CD14-positive monocyte (primary cell): ENCODE measurements at regions not wholly inside any gene's neighbourhood (a gene's known extent, or its start where the extent isn't known, plus 50 kb on each side); places are given as distances from the start of the nearest gene placed in this dataset.

Source experiments
- DNase-seq, 3 donors: peaks; one replicate each; pipeline ENCODE4 v3.0.0-alpha.2; 2011 to 2022
- H2AFZ ChIP-seq: 2 replicates; pipeline ENCODE4 v1.6.0; 2012; ENCODE audit warnings: mild to moderate bottlenecking, low read depth, low read length, inconsistent platforms; ENCODE audit not compliant: insufficient read depth, poor library complexity, severe bottlenecking
- H3K27ac ChIP-seq, 2 donors: 1 replicate in 1 of 2; 2 replicates in 1 of 2; pipeline ENCODE4 v1.5.1; 2012 to 2013; ENCODE audit warnings: low read length in 2 of 2, control low read depth in 1 of 2, inconsistent platforms in 1 of 2, low read depth in 1 of 2, mild to moderate bottlenecking in 1 of 2
- H3K27me3 ChIP-seq, 2 donors: one replicate each; pipeline versions ENCODE4 v1.6.0 to v1.6.1; 2011 to 2013; ENCODE audit warnings: low read length in 2 of 2; ENCODE audit not compliant: control insufficient read depth in 2 of 2, insufficient read depth in 2 of 2
- H3K36me3 ChIP-seq, 2 donors: replicated peaks in 1 of 2; 1 replicate in 1 of 2; 2 replicates in 1 of 2; pipeline versions ENCODE4 v1.5.1 to v1.6.1; 2012 to 2013; ENCODE audit warnings: low read length in 2 of 2, control low read depth in 1 of 2, inconsistent platforms in 1 of 2, mild to moderate bottlenecking in 1 of 2; ENCODE audit not compliant: insufficient read depth in 2 of 2, control insufficient read depth in 1 of 2
- H3K4me1 ChIP-seq, 2 donors: 1 replicate in 1 of 2; 2 replicates in 1 of 2; pipeline versions ENCODE4 v1.5.1 to v1.6.1; 2012 to 2013; ENCODE audit warnings: low read length in 2 of 2, control low read depth in 1 of 2, inconsistent platforms in 1 of 2, mild to moderate bottlenecking in 1 of 2, moderate library complexity in 1 of 2; ENCODE audit not compliant: insufficient read depth in 2 of 2, control insufficient read depth in 1 of 2
- H3K4me2 ChIP-seq: replicated peaks from 2 replicates; pipeline ENCODE3; 2012; ENCODE audit warnings: low read length, moderate library complexity, mild to moderate bottlenecking; ENCODE audit not compliant: poor library complexity, severe bottlenecking; ENCODE audit errors: extremely low read depth
- H3K4me3 ChIP-seq, 3 experiments: fragments of 200-600 bp in 1 of 3; sonication (generic) in 1 of 3; replicated peaks in 1 of 3; 1 replicate in 2 of 3; 2 replicates in 1 of 3; pipeline ENCODE4 v1.5.1; 2011 to 2013; ENCODE audit warnings: low read length in 3 of 3, mild to moderate bottlenecking in 3 of 3, control low read depth in 2 of 3, low read depth in 2 of 3, inconsistent platforms in 1 of 3, moderate library complexity in 1 of 3
- H3K79me2 ChIP-seq: 2 replicates; pipeline ENCODE4 v1.6.0; 2012; ENCODE audit warnings: mild to moderate bottlenecking, control low read depth, inconsistent platforms, low read length, moderate library complexity; ENCODE audit not compliant: insufficient read depth
- H3K9ac ChIP-seq: 2 replicates; pipeline ENCODE4 v1.6.0; 2017; ENCODE audit warnings: low read length, mild to moderate bottlenecking; ENCODE audit not compliant: insufficient read depth, poor library complexity, severe bottlenecking
- H3K9me3 ChIP-seq, 2 donors: replicated peaks in 1 of 2; 1 replicate in 1 of 2; 2 replicates in 1 of 2; pipeline versions ENCODE4 v1.5.1 to v1.6.1; 2012 to 2013; ENCODE audit warnings: low read length in 2 of 2, control low read depth in 1 of 2; ENCODE audit not compliant: control insufficient read depth in 1 of 2, insufficient read depth in 1 of 2
- H4K20me1 ChIP-seq: 2 replicates; pipeline ENCODE4 v1.6.0; 2012; ENCODE audit warnings: mild to moderate bottlenecking, low read length, control low read depth, moderate library complexity; ENCODE audit not compliant: insufficient read depth
- H3K27ac Mint-ChIP-seq, 7 donors: one replicate each; pipeline ENCODE4 v1.8.0; 2020; ENCODE audit warnings: mild to moderate bottlenecking in 7 of 7, mixed read lengths in 7 of 7, moderate library complexity in 6 of 7, inconsistent platforms in 2 of 7
- H3K27me3 Mint-ChIP-seq, 3 donors: one replicate each; pipeline ENCODE4 v1.8.0; 2021 to 2022; ENCODE audit warnings: low read depth in 3 of 3, mild to moderate bottlenecking in 3 of 3, mixed read lengths in 3 of 3, moderate library complexity in 3 of 3, inconsistent platforms in 1 of 3
- H3K36me3 Mint-ChIP-seq, 2 donors: one replicate each; pipeline ENCODE4 v1.8.0; 2020; ENCODE audit warnings: mixed read lengths in 2 of 2, inconsistent platforms in 1 of 2, mild to moderate bottlenecking in 1 of 2
- H3K4me1 Mint-ChIP-seq: one replicate; pipeline ENCODE4 v1.8.0; 2020; ENCODE audit warnings: mild to moderate bottlenecking, mixed read lengths
- H3K4me3 Mint-ChIP-seq, 2 donors: one replicate each; pipeline ENCODE4 v1.8.0; 2020; ENCODE audit warnings: mild to moderate bottlenecking in 2 of 2, mixed read lengths in 2 of 2, moderate library complexity in 1 of 2
- H3K9me3 Mint-ChIP-seq, 7 donors: one replicate each; pipeline ENCODE4 v1.8.0; 2020 to 2022; ENCODE audit warnings: mixed read lengths in 7 of 7, mild to moderate bottlenecking in 6 of 7, moderate library complexity in 6 of 7, inconsistent platforms in 2 of 7
- CTCF ChIP-seq: fragments of 200-600 bp; IDR thresholded peaks from one replicate; pipeline ENCODE4 v1.8.0; 2022; ENCODE audit warnings: antibody characterized with exemption, mild to moderate bottlenecking
- WGBS: methylation state at CpG from one replicate; pipeline ENCODE4 v1.1.5; 2013; ENCODE audit warnings: missing lambda C conversion rate; ENCODE audit not compliant: insufficient coverage; 5-methylcytosine and 5-hydroxymethylcytosine counted together
- intact Hi-C, 2 donors: fragments of 100-400 bp; cut with micrococcal nuclease; formaldehyde crosslinking; loops; one replicate each; pipeline versions ENCODE4 v1.15.0 to v1.15.1; 2023

GRCh38 chr9:134219646-134220060, 55.3 kb upstream of the RNU6ATAC start:
- no peak overlapping the region for H3K27ac Mint-ChIP-seq
- H3K27me3 Mint-ChIP-seq, result peaks cover 1 to 4% (median 2%) of the 10 kb centered on the region in 3 donors
- no peaks in the 10 kb centered on the region for H4K20me1 ChIP-seq
- no peak overlapping the region for H3K4me3 ChIP-seq
- no peak overlapping the region for H3K4me3 Mint-ChIP-seq
- no peaks in the 10 kb centered on the region for H3K36me3 ChIP-seq
- H3K27me3 ChIP-seq, result no peaks in the 10 kb centered on the region
- H3K4me1 ChIP-seq, result peaks cover 9 to 11% of the 10 kb centered on the region in 2 donors
- no peaks in the 10 kb centered on the region for H3K9me3 Mint-ChIP-seq
- no peaks in the 10 kb centered on the region for H3K9me3 ChIP-seq
- H3K79me2 ChIP-seq, result no peaks in the 10 kb centered on the region
- H2AFZ ChIP-seq, result no peak overlapping the region
- 91% methylated on average over 15 of the region's 24 CpGs for WGBS
- no peaks in the 10 kb centered on the region for H3K36me3 Mint-ChIP-seq
- no peak overlapping the region for H3K4me2 ChIP-seq
- no peak overlapping the region for H3K27ac ChIP-seq
- H3K9ac ChIP-seq, result no peak overlapping the region
- TF ChIP-seq CTCF, result no peak
- DNase-seq, result no peak
- intact Hi-C loops, result no loop called here
- H3K4me1 Mint-ChIP-seq, result peaks cover 11% of the 10 kb centered on the region

GRCh38 chr9:134220311-134220710, 55.9 kb upstream of the RNU6ATAC start:
- H3K27ac ChIP-seq, result no peak overlapping the region
- no peak overlapping the region for H2AFZ ChIP-seq
- H3K4me1 Mint-ChIP-seq, result peaks cover 11% of the 10 kb centered on the region
- peaks cover 1 to 4% (median 2%) of the 10 kb centered on the region in 3 donors for H3K27me3 Mint-ChIP-seq
- no peaks in the 10 kb centered on the region for H3K27me3 ChIP-seq
- no peak overlapping the region for H3K4me2 ChIP-seq
- intact Hi-C loops, result no loop called here
- no peaks in the 10 kb centered on the region for H4K20me1 ChIP-seq
- TF ChIP-seq CTCF, result no peak
- H3K4me1 ChIP-seq, result peaks cover 6% of the 10 kb centered on the region in 2 donors
- no peak overlapping the region for H3K9ac ChIP-seq
- no peaks in the 10 kb centered on the region for H3K36me3 Mint-ChIP-seq
- no peak overlapping the region for H3K4me3 Mint-ChIP-seq
- H3K9me3 Mint-ChIP-seq, result no peaks in the 10 kb centered on the region
- no peak overlapping the region for H3K4me3 ChIP-seq
- WGBS, result 88% methylated on average over 7 of the region's 13 CpGs
- H3K36me3 ChIP-seq, result no peaks in the 10 kb centered on the region
- no peaks in the 10 kb centered on the region for H3K79me2 ChIP-seq
- DNase-seq, result no peak
- H3K27ac Mint-ChIP-seq, result no peak overlapping the region
- H3K9me3 ChIP-seq, result no peaks in the 10 kb centered on the region
